NCI-H226 (cell line): ENCODE measurements at regions not wholly inside any gene's neighbourhood (a gene's known extent, or its start where the extent isn't known, plus 50 kb on each side); places are given as distances from the start of the nearest gene placed in this dataset.

Experiments
- DNase-seq: peaks from one replicate; pipeline ENCODE4 v3.0.0-alpha.2; 2015

GRCh38 chr16:5615868-5616642, 518.5 kb upstream of the EEF2KMT start:
- DNase-seq: peak; percentile 68

GRCh38 chr16:5607169-5607568, 509.6 kb upstream of the EEF2KMT start:
- no peak for DNase-seq

- no peak for DNase-seq
Observed at GRCh38 chr16:5605404-5605803, 507.8 kb upstream of the EEF2KMT start.

- DNase-seq: no peak
Observed at GRCh38 chr16:5604770-5605169, 507.2 kb upstream of the EEF2KMT start.

GRCh38 chr16:5603836-5604235, 506.2 kb upstream of the EEF2KMT start:
- DNase-seq: no peak

GRCh38 chr16:5601957-5602356, 504.4 kb upstream of the EEF2KMT start:
- DNase-seq: no peak

- DNase-seq: no peak
Observed at GRCh38 chr16:5598793-5599192, 501.2 kb upstream of the EEF2KMT start.

- DNase-seq: no peak
Observed at GRCh38 chr16:5595849-5596248, 498.3 kb upstream of the EEF2KMT start.

- DNase-seq: no peak
Observed at GRCh38 chr16:5590416-5590815, 492.8 kb upstream of the EEF2KMT start.

GRCh38 chr16:5589812-5590373, 492.3 kb upstream of the EEF2KMT start:
- no peak for DNase-seq

GRCh38 chr16:5584109-5584508, 486.5 kb upstream of the EEF2KMT start:
- DNase-seq: no peak

- DNase-seq: no peak
Observed at GRCh38 chr16:5582529-5582928, 484.9 kb upstream of the EEF2KMT start.

GRCh38 chr16:5581908-5582307, 484.3 kb upstream of the EEF2KMT start:
- DNase-seq: no peak

GRCh38 chr16:5581428-5581827, 483.8 kb upstream of the EEF2KMT start:
- no peak for DNase-seq

GRCh38 chr16:5580772-5581171, 483.2 kb upstream of the EEF2KMT start:
- DNase-seq: no peak

GRCh38 chr16:5580296-5580695, 482.7 kb upstream of the EEF2KMT start:
- no peak for DNase-seq

GRCh38 chr16:5578980-5579379, 481.4 kb upstream of the EEF2KMT start:
- no peak for DNase-seq

GRCh38 chr16:5577463-5577862, 479.9 kb upstream of the EEF2KMT start:
- DNase-seq: no peak

- no peak for DNase-seq
Observed at GRCh38 chr16:5575646-5576245, 478.2 kb upstream of the EEF2KMT start.

GRCh38 chr16:5575121-5575520, 477.5 kb upstream of the EEF2KMT start:
- DNase-seq: no peak

- peak; percentile 13 for DNase-seq
Observed at GRCh38 chr16:5572056-5572455, 474.5 kb upstream of the EEF2KMT start.

GRCh38 chr16:5571446-5571845, 473.9 kb upstream of the EEF2KMT start:
- DNase-seq: no peak

GRCh38 chr16:5561800-5562199, 464.2 kb upstream of the EEF2KMT start:
- DNase-seq: no peak

- peak; percentile 66 for DNase-seq
Observed at GRCh38 chr16:5560084-5560483, 462.5 kb upstream of the EEF2KMT start.
